Activated naive CD4-positive, alpha-beta T cell treated with anti-CD3 and anti-CD28 coated beads, Interleukin-2, amount 10 ng/mL, durations not matched to agents 7 days and 5 days (primary cell): ENCODE measurements at regions not wholly inside any gene's neighbourhood (a gene's known extent, or its start where the extent isn't known, plus 50 kb on each side); places are given as distances from the start of the nearest gene placed in this dataset.
"Not testable (repeated sequence)": the region's sequence is repeated elsewhere in the genome, so short reads cannot be mapped to it uniquely, and the experiment has no call there.

Experiments used
- CTCF ChIA-PET: fragments of 350-600 bp; sonication (Branson Sonifier 250); formaldehyde crosslinking; loops from one replicate; lab custom pipeline; 2021; ENCODE audit warnings: antibody characterized with exemption; lab: Charles Lee
- DNase-seq: peaks from one replicate; pipeline ENCODE4 v3.0.0-alpha.2; 2020
- H3K27ac Mint-ChIP-seq: one replicate; pipeline ENCODE4 v1.8.0; 2021; ENCODE audit warnings: mild to moderate bottlenecking, moderate library complexity, mixed read lengths
- H3K27me3 Mint-ChIP-seq: one replicate; pipeline ENCODE4 v1.8.0; 2021; ENCODE audit warnings: mild to moderate bottlenecking, mixed read lengths
- H3K36me3 Mint-ChIP-seq: one replicate; pipeline ENCODE4 v1.8.0; 2021; ENCODE audit warnings: mixed read lengths
- H3K4me1 Mint-ChIP-seq: one replicate; pipeline ENCODE4 v1.8.0; 2021; ENCODE audit warnings: mixed read lengths
- H3K4me3 Mint-ChIP-seq: one replicate; pipeline ENCODE4 v1.8.0; 2021; ENCODE audit warnings: mild to moderate bottlenecking, moderate library complexity, mixed read lengths
- H3K9me3 Mint-ChIP-seq: one replicate; pipeline ENCODE4 v1.8.0; 2021; ENCODE audit warnings: mixed read lengths

DNA sequence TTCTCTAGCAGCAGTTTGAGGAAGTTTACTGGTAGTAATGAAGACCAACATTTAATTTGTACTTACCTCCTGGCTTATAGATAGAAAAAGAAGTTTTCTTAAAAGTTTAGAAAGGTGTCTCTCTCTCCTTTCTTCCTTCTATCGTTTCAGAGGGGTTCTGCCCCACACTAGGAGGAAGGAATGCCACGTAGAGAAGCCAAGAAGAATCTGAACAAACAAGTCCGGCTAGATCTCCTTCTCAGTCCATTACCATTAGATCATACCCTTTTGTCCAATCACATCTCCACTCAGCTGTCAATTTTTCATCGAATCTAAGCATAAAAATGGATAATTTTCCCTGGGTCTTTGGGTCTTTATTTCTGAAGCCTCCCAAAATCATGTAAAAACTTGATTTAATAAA is 1048.1 kb downstream of the SI start:
- Mint-ChIP-seq H3K27ac (no peak overlapping the region), H3K4me1 (no peaks in the 10 kb centered on the region), H3K4me3 (no peak overlapping the region), H3K36me3 (no peaks in the 10 kb centered on the region), H3K27me3 (no peaks in the 10 kb centered on the region), H3K9me3 (no peaks in the 10 kb centered on the region)
- DNase-seq = no peak
- CTCF ChIA-PET = no interaction called here

DNA sequence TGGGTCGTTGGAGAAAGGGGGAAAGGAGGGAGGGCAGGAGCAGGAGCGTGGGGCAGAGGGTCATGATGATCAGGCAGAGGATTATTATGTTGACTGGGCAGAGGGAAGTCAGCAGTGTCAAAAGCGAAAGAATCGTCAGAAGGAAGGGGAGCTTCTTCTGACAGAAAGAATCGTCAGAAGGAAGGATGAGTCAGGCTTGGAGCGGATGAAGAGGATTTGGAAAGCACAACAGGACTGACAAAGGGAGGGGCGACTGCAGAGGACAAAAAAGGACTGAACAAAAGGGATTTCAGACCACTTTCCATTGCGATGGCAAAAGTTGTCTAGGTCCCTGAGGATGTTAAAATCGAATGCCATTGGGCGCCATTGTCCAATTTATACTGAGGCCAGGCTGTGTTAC is 1053.5 kb downstream of the SI start:
- H3K4me1 Mint-ChIP-seq = no peaks in the 10 kb centered on the region
- DNase-seq = no peak
- no peak overlapping the region for H3K27ac Mint-ChIP-seq
- no peaks in the 10 kb centered on the region for H3K36me3 Mint-ChIP-seq
- CTCF ChIA-PET = no interaction called here
- no peak overlapping the region for H3K4me3 Mint-ChIP-seq
- H3K27me3 Mint-ChIP-seq = no peaks in the 10 kb centered on the region
- H3K9me3 Mint-ChIP-seq = peaks cover 7% of the 10 kb centered on the region

DNA sequence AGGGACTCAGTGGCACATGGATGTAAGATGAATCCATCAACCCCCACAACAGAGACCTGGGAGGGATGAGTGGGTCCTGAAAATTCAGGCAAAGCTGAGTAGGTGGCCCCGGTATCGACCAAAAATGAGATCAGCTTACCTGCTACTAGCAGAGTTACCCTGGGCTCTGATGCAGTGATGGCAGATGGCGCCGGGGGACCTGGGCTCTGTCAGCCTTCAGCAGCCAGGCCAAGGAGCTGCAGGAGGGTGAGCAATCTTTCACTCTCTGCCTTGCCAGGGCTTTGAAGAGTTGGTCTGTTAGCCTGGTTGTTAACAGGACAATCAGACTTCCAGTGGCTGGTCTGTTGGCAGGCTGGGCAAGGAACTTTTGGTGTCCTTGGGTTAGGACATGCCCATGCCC is 1054.8 kb downstream of the SI start:
- no peak overlapping the region for H3K4me3 Mint-ChIP-seq
- no peaks in the 10 kb centered on the region for H3K4me1 Mint-ChIP-seq
- H3K27me3 Mint-ChIP-seq = no peaks in the 10 kb centered on the region
- DNase-seq = no peak
- CTCF ChIA-PET = no interaction called here
- no peaks in the 10 kb centered on the region for H3K36me3 Mint-ChIP-seq
- no peak overlapping the region for H3K27ac Mint-ChIP-seq
- H3K9me3 Mint-ChIP-seq = peaks cover 7% of the 10 kb centered on the region

DNA sequence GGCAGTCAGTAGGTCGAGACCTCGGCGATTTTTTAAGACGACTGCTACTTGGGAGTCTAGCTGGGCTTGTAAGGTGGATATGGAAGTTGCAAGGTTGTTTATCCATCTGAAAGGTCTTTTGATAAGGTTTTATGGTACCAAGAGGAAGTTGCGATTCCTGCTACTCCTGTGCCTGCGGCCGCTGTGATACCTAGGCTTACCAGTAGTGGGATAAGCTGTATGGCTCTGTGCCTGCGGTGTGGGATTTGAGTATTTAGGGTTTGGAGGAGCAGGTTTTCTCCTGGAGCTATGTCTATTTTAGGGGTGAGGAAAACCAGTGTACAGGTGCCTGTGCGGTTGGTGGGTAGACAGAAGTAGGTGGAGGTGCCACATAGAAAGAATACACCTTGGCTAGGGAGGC is 1059.8 kb downstream of the SI start:
- peaks cover 6% of the 10 kb centered on the region for H3K9me3 Mint-ChIP-seq
- H3K4me3 Mint-ChIP-seq = no peak overlapping the region
- DNase-seq = no peak
- CTCF ChIA-PET = no interaction called here
- H3K36me3 Mint-ChIP-seq = no peaks in the 10 kb centered on the region
- H3K4me1 Mint-ChIP-seq = no peaks in the 10 kb centered on the region
- no peak overlapping the region for H3K27ac Mint-ChIP-seq
- no peaks in the 10 kb centered on the region for H3K27me3 Mint-ChIP-seq

DNA sequence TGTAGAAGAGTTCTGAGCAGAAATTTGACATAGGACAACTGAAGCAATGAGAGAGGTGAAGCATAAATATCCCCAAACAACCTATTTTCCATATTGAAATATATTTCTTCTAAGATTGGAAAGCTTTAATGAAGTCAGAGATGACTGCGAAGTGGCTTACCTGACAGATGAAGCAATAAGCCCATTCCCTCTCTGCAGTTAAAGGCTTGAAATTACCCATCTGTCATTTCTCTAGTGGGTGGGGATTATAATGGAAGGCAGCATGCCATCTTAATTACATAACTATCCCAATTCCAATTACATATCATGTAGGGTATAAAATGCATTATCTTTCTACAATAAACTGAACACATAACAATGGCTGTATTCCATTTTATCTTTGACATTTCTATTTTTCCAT is 1070.5 kb downstream of the SI start:
- Mint-ChIP-seq H3K27me3 (no peaks in the 10 kb centered on the region), H3K36me3 (no peaks in the 10 kb centered on the region), H3K9me3 (peaks cover 5% of the 10 kb centered on the region), H3K4me1 (no peaks in the 10 kb centered on the region), H3K4me3 (no peak overlapping the region), H3K27ac (no peak overlapping the region)
- DNase-seq = no peak
- CTCF ChIA-PET = no interaction called here

DNA sequence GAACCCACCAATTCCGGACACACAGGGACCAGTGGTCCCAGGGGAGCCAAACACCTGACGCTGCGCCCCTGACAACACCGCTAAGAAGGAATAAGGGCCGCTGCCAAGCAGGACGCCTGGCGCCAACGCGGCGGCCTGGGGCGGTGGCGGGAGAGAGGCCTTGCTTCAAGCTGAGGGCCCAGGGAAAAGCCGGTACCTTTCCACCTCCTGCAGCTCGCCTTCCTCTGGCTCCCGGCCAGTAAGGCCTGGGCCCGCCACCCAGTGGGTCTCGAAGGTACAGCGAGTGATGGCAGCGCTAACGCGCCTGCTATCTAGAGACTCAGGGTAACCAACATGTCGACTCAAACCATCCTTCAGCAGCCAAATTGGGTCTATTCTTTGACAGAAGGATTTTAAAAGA is 1074.1 kb downstream of the SI start:
- Mint-ChIP-seq H3K27me3 (no peaks in the 10 kb centered on the region), H3K4me3 (no peak overlapping the region), H3K36me3 (no peaks in the 10 kb centered on the region), H3K9me3 (peaks cover 17% of the 10 kb centered on the region), H3K27ac (no peak overlapping the region), H3K4me1 (no peaks in the 10 kb centered on the region)
- CTCF ChIA-PET = no interaction called here
- DNase-seq = no peak

DNA sequence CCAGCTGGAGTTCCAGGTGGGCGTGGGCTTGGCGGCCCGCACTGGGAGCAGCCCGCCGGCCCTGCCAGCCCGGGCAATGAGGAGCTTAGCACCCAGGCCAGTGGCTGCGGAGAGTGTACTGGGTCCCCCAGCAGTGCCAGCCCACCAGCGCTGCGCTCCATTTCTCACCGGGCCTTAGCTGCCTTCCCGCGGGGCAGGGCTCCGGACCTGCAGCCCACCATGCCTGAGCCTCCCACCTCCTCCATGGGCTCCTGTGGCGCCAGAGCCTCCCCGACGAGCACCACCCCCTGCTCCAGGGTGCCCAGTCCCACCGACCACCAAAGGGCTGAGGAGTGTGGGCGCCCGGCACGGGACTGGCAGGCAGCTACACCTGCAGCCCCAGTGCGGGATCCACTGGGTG is 1075.3 kb downstream of the SI start:
- DNase-seq, H3K4me3 Mint-ChIP-seq, H3K27me3 Mint-ChIP-seq, H3K27ac Mint-ChIP-seq, H3K4me1 Mint-ChIP-seq, CTCF ChIA-PET, H3K36me3 Mint-ChIP-seq: not testable (repeated sequence)
- peaks cover 20% of the 10 kb centered on the region for H3K9me3 Mint-ChIP-seq

DNA sequence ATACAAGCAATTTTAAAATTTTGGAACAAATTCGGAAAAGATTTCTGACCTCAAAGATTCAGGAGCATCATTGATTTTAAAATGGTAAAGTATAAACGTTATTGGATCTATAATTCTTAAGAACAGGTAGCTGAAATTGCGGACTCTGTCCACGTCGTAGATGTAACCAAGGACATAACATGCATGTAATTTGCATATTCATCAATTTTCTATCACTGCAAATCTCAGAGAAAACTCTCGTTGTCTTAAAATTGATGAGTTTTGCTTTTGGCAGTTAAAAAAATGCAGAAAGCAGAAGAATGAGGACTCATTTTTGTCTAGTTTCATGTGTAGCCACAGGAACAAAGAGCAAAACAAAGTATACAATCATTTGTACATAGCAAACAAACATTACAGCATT is 1094.4 kb downstream of the SI start:
- CTCF ChIA-PET = no interaction called here
- DNase-seq = no peak
- peaks cover 3% of the 10 kb centered on the region for H3K9me3 Mint-ChIP-seq
- no peaks in the 10 kb centered on the region for H3K27me3 Mint-ChIP-seq
- H3K4me3 Mint-ChIP-seq = no peak overlapping the region
- no peaks in the 10 kb centered on the region for H3K4me1 Mint-ChIP-seq
- no peaks in the 10 kb centered on the region for H3K36me3 Mint-ChIP-seq
- no peak overlapping the region for H3K27ac Mint-ChIP-seq

DNA sequence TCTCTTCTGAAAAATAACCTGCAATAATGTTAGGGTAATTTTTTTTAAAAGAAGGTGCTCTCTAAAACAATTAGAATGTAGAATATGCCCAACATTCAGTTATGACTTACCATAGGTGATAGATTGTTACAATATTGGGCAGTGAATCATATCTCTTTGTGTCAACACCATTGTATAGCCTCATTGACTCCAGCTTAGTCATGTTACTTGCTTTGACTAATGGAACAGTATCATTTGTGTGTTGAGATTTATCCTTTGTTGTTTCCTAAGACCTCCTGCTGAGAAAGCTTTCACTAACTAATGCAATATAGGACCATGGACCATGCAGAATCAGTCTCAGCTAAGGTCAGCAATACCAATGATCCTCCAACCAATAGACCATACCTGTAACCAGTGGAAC is 1106.4 kb downstream of the SI start:
- DNase-seq = no peak
- CTCF ChIA-PET = no interaction called here
- peaks cover 3% of the 10 kb centered on the region for H3K9me3 Mint-ChIP-seq
- H3K36me3 Mint-ChIP-seq = no peaks in the 10 kb centered on the region
- no peaks in the 10 kb centered on the region for H3K4me1 Mint-ChIP-seq
- H3K4me3 Mint-ChIP-seq = no peak overlapping the region
- no peak overlapping the region for H3K27ac Mint-ChIP-seq
- H3K27me3 Mint-ChIP-seq = no peaks in the 10 kb centered on the region

DNA sequence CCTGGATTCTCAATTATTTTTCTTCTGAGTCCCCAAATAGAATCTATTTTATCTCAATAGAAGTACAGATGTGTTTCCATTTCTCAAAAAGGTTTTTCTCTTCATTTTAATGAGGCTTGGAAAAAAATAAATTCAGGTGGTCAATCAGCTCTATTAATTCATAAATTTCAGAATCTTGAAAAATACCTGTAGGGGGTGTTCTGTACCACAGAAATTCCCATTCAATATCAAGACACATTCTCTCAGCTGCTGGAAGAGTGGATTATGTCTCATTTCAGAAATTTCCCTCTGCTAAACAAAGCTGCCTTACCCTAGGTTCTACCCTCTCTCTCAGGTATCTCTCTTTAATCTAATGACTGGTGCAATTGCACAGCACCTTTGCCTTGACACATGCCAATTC is 1121.2 kb downstream of the SI start:
- Mint-ChIP-seq H3K27me3 (no peaks in the 10 kb centered on the region), H3K9me3 (peaks cover 9% of the 10 kb centered on the region), H3K36me3 (no peaks in the 10 kb centered on the region), H3K27ac (no peak overlapping the region), H3K4me1 (no peaks in the 10 kb centered on the region), H3K4me3 (no peak overlapping the region)
- CTCF ChIA-PET = no interaction called here
- DNase-seq = no peak

DNA sequence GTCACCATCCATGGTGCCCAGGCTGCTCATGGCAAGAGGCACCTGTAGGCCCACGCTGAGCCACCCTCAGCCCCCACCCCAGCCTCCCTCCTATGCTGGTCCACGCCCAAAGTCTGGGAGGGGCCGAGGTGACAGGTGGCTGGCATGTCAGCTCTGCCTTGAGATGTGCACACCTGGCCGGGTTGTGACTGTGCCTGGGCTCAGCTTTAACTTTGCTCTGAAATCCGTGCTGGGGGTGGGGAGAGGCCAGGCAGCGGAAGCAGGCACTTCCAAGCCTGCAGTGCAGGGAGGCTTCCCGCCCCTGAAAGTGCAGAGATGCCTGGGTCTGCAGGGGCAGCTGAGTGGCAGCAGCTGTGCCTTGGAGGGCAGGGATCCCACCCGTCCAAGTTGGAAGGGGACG is 1124.8 kb downstream of the SI start:
- Mint-ChIP-seq H3K27ac (no peak overlapping the region), H3K4me1 (no peaks in the 10 kb centered on the region), H3K4me3 (no peak overlapping the region), H3K27me3 (no peaks in the 10 kb centered on the region), H3K36me3 (no peaks in the 10 kb centered on the region), H3K9me3 (peaks cover 4% of the 10 kb centered on the region)
- CTCF ChIA-PET = no interaction called here
- no peak for DNase-seq

DNA sequence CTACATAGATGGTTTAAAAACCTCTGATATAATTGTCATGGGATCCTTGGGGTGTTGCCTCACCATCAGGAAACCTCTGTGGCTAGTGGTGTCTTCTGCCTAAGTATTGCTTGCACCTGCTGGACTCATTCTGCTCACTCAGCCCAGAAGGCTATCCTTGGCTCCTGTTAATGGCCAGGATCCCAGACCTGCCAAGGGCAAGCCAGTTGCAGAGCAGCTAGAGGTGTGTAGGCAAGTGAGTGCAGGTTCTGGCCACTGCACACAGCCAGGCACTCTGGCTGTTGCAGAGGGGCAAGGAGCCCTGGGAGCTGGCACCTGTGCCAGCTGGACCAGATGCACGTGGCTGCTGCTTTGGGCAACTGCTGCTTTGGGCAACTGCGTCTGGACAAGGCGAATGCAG is 1125.8 kb downstream of the SI start:
- DNase-seq = no peak
- no peak overlapping the region for H3K27ac Mint-ChIP-seq
- CTCF ChIA-PET = no interaction called here
- no peaks in the 10 kb centered on the region for H3K36me3 Mint-ChIP-seq
- H3K9me3 Mint-ChIP-seq = peaks cover 4% of the 10 kb centered on the region
- no peaks in the 10 kb centered on the region for H3K27me3 Mint-ChIP-seq
- no peak overlapping the region for H3K4me3 Mint-ChIP-seq
- H3K4me1 Mint-ChIP-seq = no peaks in the 10 kb centered on the region

DNA sequence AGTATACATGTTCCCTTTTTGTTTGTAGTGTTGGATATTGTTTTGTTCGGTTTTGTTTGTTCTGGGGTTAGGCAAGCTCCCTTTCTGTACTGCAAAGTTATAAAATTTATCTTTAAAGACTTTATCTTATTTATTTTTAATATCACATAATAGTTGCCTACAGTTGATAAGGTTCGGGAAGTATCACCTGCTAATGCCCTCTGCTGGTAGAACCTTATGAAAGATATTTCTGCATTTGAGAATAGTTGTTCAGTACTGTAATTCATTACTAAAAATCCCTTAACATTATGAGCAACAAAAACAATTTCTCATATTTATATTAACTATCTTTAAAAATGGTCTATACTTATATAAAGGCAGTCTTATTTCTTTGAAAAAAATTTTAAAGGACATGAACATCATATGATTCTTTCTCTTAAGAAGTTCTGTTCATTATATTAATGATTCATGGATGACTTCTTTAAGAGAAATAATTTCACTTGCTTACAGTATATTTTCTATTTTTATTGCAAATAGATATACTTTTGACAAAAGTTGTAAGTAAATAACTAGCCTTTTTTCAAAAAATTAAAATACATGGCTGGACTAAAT is 1126.8 kb downstream of the SI start:
- CTCF ChIA-PET = no interaction called here
- Mint-ChIP-seq H3K4me1 (no peaks in the 10 kb centered on the region), H3K36me3 (no peaks in the 10 kb centered on the region), H3K4me3 (no peak overlapping the region), H3K9me3 (peaks cover 4% of the 10 kb centered on the region), H3K27me3 (no peaks in the 10 kb centered on the region), H3K27ac (no peak overlapping the region)
- no peak for DNase-seq

DNA sequence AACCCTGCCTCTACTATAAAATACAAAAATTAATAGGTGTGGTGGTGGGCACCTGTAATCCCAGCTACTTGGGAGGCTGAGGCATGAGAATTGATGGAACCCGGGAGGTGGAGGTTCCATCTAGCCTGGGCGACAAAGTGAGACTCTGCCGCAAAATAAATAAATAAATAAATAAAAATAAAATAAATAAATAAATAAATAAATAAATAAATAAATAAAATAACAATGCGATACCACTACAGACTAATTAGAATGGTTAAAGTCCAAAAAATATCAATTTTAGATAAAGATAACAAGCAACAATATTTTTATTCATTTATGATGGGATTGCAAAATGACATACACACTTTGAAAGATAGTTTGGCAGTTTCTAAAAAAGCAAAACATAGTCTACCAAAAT is 1131.5 kb downstream of the SI start:
- H3K27me3 Mint-ChIP-seq = no peaks in the 10 kb centered on the region
- H3K36me3 Mint-ChIP-seq = no peaks in the 10 kb centered on the region
- peaks cover 13% of the 10 kb centered on the region for H3K9me3 Mint-ChIP-seq
- H3K4me1 Mint-ChIP-seq = no peaks in the 10 kb centered on the region
- no peak overlapping the region for H3K27ac Mint-ChIP-seq
- H3K4me3 Mint-ChIP-seq = no peak overlapping the region
- no peak for DNase-seq
- CTCF ChIA-PET = no interaction called here

DNA sequence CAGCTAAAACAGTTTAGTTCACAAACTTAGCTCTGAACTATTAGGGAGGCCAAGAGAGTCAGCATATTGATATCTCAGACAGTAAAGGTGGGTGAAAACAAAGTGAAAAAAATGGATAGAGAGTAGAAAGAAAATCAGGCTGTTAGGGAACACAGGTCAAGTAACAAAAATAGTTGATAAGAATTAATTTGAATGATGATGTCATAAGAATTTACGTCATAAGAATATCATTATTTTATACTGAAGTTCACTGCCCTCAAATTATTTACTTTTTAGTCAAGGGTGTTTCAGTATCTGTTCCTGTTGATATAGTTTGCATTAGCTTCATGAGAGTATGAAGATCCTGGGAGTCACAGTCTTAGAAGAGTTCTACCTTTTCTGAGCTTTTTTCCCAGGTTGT is 1134.6 kb downstream of the SI start:
- DNase-seq = no peak
- Mint-ChIP-seq H3K27me3 (no peaks in the 10 kb centered on the region), H3K27ac (no peak overlapping the region), H3K9me3 (peaks cover 18% of the 10 kb centered on the region), H3K4me1 (no peaks in the 10 kb centered on the region), H3K4me3 (no peak overlapping the region), H3K36me3 (no peaks in the 10 kb centered on the region)
- CTCF ChIA-PET = no interaction called here

DNA sequence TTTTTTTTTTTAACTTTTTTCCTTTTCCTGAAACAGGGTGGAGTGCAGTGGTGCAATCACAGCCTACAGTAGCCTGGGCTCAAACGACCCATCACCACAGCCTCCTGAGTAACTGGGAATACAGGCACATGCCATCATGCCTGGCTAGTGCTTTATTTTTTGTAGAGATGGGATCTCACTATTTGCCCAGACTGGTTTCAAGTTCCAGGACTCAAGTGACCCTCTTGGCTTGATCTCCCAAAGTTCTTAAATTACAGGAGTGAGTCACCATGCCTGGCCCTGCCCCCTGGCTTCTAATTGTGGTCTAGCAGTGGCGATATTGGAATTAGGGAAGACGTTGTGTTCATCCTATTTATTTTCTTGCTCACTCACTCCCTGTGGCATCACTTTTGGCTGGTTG is 1138.4 kb downstream of the SI start:
- H3K4me1 Mint-ChIP-seq = no peaks in the 10 kb centered on the region
- H3K4me3 Mint-ChIP-seq = no peak overlapping the region
- H3K27ac Mint-ChIP-seq = no peak overlapping the region
- CTCF ChIA-PET = no interaction called here
- no peaks in the 10 kb centered on the region for H3K27me3 Mint-ChIP-seq
- H3K9me3 Mint-ChIP-seq = peaks cover 18% of the 10 kb centered on the region
- no peak for DNase-seq
- no peaks in the 10 kb centered on the region for H3K36me3 Mint-ChIP-seq
